ENCODE measurements at regions not wholly inside any gene's neighbourhood (a gene's known extent, or its start where the extent isn't known, plus 50 kb on each side); places are given as distances from the start of the nearest gene placed in this dataset.

DNA sequence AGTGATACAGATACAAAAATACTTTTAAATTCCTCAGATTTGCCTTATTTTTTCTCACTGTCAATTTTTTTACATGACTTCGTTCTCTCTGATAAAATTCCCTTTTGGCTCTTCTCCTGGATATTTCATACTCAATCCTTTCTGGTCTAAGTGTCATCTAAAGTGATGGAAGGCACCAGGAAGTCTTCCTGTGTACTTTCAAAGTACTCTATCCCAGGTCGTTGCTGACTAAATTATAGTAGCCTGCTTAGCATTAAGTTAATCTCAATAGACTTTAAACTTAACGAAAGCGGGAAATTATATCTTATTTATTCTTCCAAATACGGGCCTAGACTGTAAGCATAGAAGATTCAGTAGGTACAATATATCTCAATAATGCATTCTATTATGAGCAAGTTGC lies 67.8 kb downstream of the CASP12 start:
- DNase-seq = no peak

DNA sequence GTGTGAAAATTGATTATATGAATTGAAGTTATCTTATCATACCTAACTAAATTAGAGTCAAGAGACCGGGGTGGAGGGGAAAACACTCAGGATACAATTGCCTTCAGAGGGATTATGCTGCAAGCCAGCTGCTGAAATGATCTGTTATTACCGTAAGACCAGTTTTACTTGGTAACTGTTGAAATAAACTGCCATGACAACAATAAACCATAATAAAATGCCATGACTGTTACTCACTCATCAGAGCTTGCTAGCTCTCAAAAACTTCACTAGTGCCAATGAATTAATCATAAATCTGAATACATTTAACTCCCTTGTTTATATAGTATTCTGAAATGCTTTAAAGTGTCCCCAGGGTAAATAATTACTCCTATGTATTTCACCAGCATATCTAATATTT lies 68.2 kb downstream of the CASP12 start:
- no peak for DNase-seq

DNA sequence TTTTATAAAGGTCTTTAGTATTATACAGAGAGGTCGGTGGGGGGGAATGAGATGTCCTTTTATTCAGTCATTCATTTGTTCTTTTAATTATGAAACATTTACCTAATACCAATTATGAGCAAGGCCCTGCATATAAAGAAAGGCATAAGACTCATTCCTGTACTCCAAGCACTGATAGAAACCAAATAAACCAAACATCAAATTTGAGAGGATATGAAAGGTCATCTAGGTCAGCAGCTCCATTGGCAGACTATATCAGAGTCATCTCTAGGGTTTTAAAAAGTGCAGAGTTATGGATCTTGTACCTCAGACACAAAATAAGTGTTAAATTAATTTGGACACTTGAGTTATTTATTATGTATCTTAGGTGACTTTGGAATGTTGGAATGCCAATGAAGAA lies 71.5 kb downstream of the CASP12 start:
- DNase-seq = no peak

DNA sequence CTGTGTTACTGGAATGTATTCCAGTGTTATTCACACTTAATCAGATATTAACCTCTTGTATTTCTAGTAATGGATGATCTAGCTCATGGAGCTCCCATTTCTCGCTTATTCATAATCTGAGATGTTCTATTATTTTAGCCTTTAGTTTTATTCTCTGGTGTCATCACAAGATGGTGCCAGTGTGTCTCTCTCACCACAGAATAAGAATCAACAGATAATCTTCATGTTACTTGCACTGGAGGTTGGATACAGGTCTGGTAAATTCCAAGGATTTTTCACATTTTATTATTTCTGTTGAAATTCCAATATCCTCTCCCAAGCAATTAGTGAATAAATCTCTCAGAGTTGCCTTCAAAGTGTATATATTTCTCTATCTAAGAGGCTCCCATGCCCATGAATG lies 74.6 kb downstream of the CASP12 start:
- DNase-seq = no peak

DNA sequence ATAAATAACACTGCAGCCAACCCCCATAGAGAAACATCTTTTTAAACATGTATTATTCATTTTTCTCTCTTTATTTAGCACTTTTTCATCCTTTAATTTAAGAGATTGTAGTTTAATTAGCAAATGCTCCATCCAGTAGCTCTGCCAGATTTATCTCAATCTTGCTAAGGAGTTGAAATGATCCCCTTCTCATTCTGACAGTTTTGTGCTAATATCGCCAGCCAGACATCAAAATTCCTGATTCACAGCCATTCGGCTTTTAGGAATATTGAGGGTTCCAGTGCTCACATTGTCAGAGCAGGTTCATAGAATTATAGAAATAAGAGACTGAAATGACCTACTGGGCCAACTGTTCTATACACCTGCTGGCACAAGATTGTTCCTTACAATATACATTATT lies 77.8 kb downstream of the CASP12 start:
- DNase-seq = no peak

DNA sequence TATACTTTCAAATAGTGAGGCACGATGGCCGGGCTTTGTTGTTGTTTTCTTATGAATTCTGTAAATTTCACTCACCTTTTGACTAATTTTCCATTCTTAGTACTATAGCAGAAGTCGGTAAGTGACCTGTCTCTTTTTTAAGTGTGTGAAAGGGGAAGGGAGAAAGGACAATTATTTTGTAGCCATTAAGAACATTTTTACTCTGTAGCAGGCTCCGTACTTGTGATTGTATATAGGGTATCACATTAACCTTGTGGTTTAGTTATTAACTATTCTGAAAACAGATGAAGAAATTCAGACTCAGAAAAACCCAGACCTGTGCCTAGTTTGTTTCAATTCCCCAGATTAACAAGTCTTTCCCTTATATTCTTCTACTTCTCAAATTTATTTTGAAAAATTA lies 78.7 kb downstream of the CASP12 start:
- DNase-seq = no peak

DNA sequence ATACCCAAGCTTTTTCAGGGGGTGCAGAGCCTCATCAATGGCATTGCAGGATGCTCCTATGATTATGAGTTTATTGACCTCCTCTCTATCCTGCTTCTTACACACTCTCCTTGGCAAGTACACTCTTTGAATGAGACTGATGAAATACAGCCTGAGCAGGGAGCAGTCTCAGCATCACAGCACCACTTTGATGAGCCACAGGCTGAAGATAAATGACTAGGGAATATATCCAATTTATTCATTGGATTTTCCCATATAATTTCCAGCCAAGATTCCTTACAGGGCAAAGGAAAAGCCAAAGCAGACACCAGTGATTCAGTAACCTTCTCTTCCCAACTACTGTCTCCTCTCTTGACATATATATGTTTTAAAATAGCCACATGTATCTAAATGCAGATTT lies 79.2 kb downstream of the CASP12 start:
- no peak for DNase-seq

DNA sequence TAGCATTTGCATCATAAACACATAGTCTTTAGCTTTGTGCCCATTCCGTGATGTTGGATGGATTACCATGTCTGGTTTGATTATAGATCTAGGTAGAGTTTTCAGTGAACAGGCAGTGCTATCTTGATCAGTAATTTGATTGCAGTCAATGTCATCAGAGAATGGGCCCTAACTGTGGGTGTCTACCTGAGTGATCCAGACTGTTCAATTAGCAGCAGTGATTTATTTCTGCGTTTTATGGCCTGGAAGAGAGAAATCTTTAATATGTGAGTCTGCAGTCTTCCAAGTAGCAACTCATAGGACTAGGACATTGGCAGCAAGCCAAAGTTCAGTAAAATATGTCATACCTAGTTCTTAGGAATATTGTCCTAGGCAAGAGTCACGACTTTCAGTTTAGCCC lies 80.3 kb downstream of the CASP12 start:
- DNase-seq = no peak

DNA sequence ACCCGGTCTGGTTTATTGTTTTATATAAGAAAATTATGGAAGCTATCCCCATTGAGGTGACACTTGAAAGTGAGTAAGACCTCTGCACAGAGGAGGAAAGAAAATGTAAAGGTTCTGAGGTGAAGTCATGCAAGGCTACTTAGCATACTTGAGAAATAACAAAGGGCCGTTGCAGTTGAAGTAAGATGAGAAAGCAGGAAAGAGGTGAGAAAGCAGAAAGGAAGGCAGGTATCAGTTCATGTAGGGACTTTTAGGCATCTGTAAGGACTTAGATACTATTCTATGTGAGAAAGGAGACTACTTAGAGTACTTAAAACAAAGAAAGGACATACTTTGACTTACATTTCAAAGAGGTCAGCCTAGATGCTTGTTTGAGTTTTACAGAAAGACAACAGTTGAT lies 84.7 kb downstream of the CASP12 start:
- DNase-seq = no peak

DNA sequence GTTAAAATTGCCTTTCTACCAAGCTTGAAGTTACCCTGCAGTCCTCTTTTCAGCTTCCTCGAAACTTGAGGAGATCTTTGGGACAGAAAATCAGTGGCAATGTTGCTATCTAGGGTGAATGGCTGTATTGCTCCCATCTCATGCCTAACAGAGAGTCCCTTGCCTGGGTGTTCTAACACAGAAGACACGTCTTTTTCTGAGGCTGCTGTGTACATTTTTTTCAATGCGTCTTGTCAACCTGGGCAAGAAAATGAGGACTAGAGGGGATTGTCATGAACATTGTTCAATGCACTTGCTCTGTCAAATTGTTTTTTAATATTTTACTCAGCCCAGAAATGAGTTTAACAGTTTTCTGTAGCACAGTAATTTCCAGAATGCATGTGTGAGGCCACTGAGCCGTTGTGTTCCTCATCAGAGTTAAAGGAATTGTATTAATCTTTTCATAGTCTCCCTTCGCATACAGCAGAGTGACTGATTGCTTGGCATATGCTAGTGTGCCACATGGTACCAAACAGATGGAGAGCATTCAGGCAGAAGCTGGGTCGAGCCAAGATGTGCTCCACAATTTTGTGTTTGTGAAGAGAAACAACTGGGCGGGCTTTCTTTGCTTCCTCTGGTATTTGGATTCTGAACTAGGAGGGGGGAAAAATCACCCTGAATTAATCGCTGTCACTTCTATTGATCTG lies 86.0 kb downstream of the CASP12 start:
- no peak for DNase-seq

DNA sequence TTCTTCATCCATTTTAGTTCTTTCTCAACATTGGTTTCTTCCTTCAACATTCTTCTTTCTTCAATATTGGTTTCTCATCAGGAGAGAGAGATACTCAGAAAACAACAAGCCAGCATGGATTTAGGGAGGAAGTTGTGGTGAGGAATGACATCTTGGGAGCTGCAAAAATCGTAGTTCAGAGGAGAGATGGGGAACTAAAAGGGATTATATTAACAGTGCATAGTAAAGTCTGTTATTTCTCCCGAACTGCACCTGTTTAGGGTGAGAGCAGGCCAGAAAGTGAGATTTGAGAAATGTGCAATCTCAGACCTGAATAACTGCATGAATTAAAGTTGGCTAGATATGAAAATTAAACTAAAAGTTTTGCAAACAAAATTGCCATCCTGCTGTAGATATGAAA lies 94.5 kb downstream of the CASP12 start:
- no peak for DNase-seq

DNA sequence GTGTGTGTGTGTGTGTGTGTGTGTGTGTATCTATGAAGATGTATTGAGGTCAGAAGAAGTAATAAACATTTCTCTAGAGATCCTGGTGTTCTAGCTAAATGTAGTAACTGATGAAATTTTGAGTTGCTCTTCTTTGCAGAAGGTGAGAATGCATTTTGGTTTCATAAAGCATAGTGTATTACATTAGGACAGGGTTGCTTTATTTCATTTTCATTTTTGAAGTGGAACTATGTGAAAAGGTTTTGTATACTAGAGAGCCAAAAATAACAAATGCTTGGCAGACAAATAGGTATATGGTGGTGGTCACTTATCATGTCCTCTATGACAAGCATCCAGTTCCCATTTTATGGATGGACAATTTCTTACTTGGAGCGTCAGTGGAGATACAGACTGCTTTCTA lies 99.0 kb downstream of the CASP12 start:
- DNase-seq = no peak

DNA sequence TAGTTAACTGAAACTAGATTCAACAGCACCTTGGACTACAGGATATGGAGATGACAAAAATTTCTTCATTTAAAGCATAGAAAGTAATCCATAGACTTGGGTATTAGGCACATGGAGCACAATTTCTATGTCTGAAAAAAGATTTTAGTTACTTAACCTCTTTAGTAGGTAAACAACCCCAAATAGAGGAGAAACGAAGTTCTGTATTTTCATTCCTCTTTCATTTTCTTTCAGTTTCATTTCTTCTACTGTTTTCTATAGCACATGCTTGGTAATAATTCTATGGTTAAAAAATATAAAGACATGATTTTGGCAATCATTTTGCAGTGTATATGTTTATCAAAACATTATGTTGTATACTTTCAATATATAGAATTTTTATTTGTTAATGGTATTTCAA lies 99.5 kb downstream of the CASP12 start:
- DNase-seq = no peak

DNA sequence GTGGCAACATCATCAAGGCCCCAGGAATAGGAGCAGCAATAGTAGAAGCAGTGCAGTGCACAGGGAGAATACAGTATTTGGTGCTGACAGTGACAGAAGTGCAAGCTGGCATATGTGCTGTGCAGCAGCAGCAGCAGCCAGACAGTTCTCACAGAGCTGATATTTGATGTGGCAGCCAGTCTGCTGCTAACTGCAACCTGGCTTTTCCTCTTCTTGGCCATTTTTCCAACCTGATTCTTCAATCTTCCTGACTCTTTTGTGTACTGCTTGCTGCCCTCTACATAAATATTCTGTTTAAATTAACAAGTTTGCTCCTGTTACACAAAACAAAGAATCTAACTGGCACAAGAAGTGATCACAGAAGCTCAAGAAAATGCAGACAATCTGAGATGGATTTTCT lies 102.0 kb downstream of the CASP12 start:
- no peak for DNase-seq

DNA sequence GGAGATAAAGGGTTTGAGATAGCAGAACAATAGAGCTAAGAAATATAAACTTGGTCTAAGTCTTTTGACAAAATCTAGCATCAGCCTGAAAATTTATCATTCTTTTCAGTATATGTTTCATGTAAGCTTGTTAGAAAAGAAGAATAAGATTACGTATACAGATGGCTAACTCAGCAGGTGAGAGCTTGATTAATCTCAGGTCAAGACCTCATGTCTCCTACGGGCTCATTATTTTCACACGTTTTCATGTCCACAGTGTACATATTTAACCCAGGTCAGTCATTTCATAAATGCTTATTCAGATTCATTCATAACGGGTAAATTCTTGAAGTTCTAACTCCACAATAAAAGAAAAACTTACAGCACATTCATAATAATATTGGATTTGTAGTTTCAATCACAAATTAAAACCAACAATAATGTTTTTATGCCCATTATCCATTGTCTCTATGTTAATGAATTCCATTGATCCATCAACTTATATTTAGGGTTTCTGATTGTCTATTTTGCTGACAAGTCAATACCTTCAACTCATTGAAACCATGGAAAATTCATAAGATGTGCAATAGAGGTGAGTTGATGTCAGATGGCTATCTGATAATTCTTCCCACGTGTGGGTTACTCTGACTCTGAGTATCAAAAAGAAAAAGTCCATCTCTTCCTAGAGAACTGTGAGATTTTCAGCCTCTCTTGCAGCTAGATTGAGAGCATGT lies 102.6 kb downstream of the CASP12 start:
- DNase-seq = no peak

DNA sequence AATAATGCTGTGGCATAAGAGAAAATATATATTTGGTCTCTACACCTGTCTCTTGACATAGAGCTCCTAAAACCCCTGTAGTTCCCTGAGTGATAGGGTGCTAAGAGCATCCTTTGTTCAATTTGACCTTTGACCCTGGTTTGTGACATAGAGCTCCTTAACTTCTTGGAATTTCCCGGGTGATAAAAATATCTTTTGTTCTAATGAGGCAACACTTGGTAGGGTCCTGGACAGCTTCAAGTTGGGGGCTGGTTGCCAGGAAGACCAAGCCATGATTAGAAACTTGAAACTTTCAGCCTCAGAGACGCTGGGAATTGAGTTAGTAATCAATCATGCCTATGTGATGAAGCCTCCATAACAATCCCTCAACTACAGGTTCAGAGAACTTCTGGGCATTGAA lies 105.4 kb downstream of the CASP12 start:
- no peak for DNase-seq

DNA sequence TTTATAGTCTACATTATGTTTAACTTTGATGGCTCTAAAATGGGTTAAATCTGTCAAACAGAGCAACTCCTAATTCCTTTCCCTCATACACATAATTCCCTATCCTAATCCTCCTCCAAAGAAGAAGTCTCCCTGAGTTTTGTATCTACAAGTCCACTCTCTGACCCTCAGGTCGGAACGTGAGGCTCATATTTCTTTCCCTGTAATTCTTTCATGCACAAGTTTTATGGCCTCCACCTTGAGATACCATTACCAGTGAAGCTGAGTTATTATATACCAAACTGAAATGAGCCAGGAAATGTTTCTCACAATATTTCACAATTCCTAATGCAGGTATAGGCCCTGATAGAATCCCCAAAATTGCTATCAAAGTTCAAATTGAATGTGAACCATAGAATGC lies 106.4 kb downstream of the CASP12 start:
- DNase-seq = no peak

DNA sequence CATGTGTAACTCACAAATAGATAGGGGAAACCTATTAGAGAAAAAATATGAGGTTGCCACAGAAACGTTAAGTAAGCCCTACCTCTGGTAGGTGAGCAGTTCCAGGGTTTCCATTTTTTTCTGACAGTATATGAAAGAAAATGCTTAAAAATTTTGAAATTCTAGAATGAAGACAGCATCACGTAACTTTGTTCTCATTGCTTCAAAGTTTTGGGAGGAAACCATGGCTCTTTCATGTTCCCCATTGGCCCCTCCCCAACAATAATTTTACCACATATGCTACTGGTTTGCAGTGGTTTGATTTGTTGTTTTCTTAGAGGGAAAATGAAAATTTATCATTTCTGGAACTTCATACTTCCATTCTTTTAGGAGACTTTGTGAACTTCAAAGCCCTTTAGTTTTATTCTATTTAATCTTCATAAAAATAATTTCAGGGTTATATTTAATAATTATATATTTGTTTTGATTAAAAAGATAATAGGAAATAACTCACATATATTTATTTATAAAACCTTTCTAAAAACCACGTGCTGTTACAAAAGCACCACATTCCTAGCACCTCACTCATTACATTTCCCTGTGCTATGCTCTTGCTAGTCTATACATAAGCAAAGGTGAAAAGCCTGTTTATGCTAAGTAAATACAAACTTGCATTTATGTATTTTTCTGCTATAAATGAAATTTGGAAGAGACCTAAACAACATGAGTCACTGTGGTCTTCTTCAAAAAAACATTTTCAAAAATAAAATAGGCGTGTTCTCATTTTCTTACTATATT lies 113.4 kb downstream of the CASP12 start:
- DNase-seq = no peak

DNA sequence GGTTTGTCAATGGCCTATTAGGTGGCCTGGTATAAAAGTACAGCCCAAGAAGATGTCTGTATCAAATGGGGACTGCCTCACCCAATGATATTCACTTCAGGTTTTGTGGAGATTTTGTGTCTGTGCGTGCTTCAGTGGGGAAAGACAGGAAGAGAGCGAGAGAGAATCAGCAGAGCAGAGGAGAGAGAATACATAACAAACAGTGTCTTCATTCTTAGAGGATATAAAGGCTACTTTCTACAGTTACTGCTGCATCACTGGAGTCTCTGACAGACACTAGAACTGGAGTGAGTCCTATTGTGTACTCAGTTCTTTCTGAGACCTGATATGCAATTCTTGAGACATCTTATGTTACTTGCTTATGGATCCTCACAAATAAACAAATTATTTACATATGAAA lies 115.0 kb downstream of the CASP12 start:
- DNase-seq = no peak

DNA sequence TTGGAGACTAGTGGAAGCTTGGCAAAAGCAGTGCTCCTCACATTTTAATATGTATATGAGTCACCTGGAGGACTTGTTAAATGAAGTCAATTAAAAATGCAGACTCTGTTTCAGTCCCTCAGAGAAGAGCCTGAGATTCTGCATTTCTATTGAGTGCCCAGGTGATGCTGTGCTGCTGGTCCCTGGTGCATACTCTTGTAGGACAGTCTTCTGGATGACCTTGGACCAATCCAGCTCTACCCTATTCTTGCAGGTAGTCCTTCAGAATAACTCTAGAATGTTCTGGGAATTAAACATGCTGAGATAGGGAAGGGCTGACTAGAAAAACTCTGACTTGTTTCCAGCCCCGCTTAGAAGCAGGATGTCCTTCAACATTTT lies 115.9 kb downstream of the CASP12 start:
- no peak for DNase-seq

DNA sequence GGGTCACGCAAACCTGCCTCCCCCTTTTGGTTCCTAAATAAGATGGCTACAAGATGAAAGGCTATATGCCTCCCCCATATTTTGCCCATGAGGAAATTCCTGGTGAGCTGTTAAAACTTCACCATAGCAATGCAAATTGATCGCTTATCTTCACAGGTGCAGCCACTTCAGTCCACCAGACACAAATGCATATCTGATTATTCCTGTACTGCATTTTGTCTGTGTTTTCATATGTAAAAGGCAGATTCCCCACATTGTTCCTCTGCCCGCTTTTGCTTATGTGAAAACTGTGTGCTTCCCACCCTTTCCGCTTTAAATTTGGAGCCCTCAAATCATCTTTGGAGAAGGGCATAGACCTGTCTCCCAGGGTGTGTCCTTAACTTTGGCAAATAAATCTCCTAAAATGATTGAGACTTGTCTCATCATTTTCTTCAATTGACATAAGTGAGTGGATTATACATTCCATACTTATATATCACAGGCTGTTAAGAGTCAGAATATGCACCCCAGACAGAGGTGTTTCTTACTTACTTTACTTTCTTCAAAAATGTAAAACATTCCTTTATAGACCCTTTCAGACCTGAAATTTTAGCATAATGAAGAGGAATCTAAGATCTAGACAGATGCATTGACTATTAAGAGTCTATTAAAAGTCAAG lies 116.4 kb downstream of the CASP12 start:
- no peak for DNase-seq

DNA sequence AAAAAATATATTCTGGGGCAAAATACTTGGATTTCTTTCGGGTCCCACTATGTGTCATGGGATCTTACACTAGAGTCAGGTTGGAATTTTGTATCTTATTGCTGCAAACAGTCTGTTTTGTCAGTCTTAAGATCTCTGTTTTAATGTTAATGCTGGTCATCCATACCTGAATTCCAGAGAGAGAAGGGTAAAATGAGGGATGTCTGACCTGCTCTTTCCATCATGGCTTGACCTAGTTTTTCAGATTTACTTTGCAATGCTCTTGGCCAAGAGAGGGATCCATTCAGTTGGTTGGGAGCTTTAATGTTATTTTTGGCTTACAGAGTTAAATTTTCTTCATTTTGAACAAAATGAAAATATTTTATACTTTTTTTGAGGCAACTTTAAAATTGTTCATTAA lies 117.2 kb downstream of the CASP12 start:
- no peak for DNase-seq

DNA sequence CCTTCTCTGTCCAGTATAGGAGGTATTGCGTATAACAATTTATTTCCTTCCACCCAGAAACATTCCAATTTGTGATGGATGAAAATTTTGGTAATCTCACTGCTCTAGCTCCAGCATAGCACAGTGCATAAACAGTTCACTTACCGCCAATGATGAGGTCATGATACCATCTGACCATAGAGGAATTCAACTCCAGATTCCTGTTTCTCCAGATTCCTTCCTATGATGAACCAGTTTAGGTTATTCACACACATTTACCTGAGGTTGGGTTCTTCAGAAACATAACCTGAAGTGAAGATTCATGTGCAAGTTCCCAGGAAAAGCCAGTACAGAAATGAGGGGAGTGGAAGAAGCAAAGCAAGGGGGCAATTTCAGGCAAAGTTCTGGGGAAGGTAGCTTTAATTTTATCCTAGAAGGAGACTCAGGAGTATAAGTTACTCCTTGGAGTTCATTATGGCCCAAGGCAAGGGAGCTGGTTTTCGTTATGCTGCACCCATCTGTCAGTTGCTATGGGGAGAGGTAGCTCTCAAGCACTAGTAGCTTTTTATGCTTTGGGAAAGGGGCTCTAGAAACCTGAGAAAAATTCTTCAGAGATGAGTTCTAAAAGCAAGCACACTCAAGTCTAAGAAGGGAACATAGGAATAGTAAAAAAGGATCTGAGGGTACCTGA lies 121.6 kb downstream of the CASP12 start:
- DNase-seq = no peak
